Osteoblast (primary cell): ENCODE measurements at regions not wholly inside any gene's neighbourhood (a gene's known extent, or its start where the extent isn't known, plus 50 kb on each side); places are given as distances from the start of the nearest gene placed in this dataset.

Source experiments
- DNase-seq: peaks from one replicate; pipeline ENCODE4 v3.0.0; 2011; ENCODE audit warnings: low spot score, mixed read lengths; ENCODE audit not compliant: insufficient read length; ENCODE audit errors: missing footprints
- H2AFZ ChIP-seq: 2 replicates; pipeline ENCODE4 v1.6.0; 2011; ENCODE audit warnings: mild to moderate bottlenecking, low read length
- H3K27ac ChIP-seq: 2 replicates; pipeline ENCODE4 v1.5.1; 2011; ENCODE audit warnings: mild to moderate bottlenecking, low read depth, low read length, moderate library complexity
- H3K27me3 ChIP-seq: 2 replicates; pipeline ENCODE4 v1.6.0; 2012; ENCODE audit warnings: mild to moderate bottlenecking, control low read depth, inconsistent platforms, low read length, moderate library complexity; ENCODE audit not compliant: insufficient read depth
- H3K36me3 ChIP-seq: 2 replicates; pipeline ENCODE4 v1.5.1; 2011; ENCODE audit warnings: mild to moderate bottlenecking, low read length, control low read depth, moderate library complexity; ENCODE audit not compliant: insufficient read depth
- H3K4me1 ChIP-seq: 2 replicates; pipeline ENCODE4 v1.5.1; 2011; ENCODE audit warnings: mild to moderate bottlenecking, low read length, control low read depth, moderate library complexity; ENCODE audit not compliant: insufficient read depth
- H3K4me2 ChIP-seq: 2 replicates; pipeline ENCODE4 v1.6.0; 2011; ENCODE audit warnings: mild to moderate bottlenecking, low read length; ENCODE audit not compliant: insufficient read depth
- H3K4me3 ChIP-seq: fragments of 200-600 bp; sonication (generic); 3 replicates; pipeline ENCODE4 v1.5.1; 2012; ENCODE audit warnings: mild to moderate bottlenecking, low read length, inconsistent platforms; ENCODE audit not compliant: insufficient read depth
- H3K79me2 ChIP-seq: 2 replicates; pipeline ENCODE4 v1.6.0; 2012; ENCODE audit warnings: mild to moderate bottlenecking, low read length, control low read depth, inconsistent platforms; ENCODE audit not compliant: insufficient read depth
- H3K9me3 ChIP-seq: 2 replicates; pipeline ENCODE4 v1.5.1; 2011; ENCODE audit warnings: low read depth, low read length, control low read depth
- H4K20me1 ChIP-seq: 2 replicates; pipeline ENCODE4 v1.6.0; 2012; ENCODE audit warnings: mild to moderate bottlenecking, low read length, control low read depth; ENCODE audit not compliant: insufficient read depth
- TF ChIP-seq, protein P1 (sequence below): IDR thresholded peaks from 2 replicates; pipeline ENCODE4 v1.5.1; 2011; ENCODE audit warnings: mild to moderate bottlenecking, low read depth, low read length, moderate library complexity; ENCODE audit errors: extremely low read depth

DNA sequence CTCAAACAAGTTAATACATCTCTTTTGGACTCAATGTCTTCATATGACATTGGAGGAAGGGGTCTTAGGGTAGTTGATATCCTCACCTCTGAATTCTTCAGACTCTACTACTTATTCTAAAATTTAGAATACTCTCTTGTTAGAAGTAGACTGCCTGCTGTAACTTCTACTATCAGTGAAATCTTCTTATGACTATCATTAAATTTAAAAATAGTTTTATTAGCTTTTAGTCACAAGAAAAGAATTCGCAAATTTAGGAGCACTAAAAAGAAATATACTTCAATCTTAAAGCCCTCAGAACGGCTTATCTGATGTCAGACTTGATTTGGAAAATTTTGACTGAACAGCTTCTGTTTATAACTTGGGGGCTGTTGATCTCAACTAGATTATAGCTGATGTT lies 67.1 kb upstream of the TTC14 start:
- Histone ChIP-seq H3K27me3 (no peaks in the 10 kb centered on the region), H3K36me3 (no peaks in the 10 kb centered on the region), H3K27ac (no peak overlapping the region), H3K4me2 (no peak overlapping the region), H2AFZ (no peak overlapping the region), H4K20me1 (no peaks in the 10 kb centered on the region), H3K9me3 (no peaks in the 10 kb centered on the region), H3K79me2 (no peaks in the 10 kb centered on the region), H3K4me3 (no peak overlapping the region), H3K4me1 (no peaks in the 10 kb centered on the region)
- no peak for DNase-seq
- TF ChIP-seq, protein P1, sequence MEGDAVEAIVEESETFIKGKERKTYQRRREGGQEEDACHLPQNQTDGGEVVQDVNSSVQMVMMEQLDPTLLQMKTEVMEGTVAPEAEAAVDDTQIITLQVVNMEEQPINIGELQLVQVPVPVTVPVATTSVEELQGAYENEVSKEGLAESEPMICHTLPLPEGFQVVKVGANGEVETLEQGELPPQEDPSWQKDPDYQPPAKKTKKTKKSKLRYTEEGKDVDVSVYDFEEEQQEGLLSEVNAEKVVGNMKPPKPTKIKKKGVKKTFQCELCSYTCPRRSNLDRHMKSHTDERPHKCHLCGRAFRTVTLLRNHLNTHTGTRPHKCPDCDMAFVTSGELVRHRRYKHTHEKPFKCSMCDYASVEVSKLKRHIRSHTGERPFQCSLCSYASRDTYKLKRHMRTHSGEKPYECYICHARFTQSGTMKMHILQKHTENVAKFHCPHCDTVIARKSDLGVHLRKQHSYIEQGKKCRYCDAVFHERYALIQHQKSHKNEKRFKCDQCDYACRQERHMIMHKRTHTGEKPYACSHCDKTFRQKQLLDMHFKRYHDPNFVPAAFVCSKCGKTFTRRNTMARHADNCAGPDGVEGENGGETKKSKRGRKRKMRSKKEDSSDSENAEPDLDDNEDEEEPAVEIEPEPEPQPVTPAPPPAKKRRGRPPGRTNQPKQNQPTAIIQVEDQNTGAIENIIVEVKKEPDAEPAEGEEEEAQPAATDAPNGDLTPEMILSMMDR = no peak

- Histone ChIP-seq H3K4me3 (no peak overlapping the region), H3K4me2 (no peak overlapping the region), H3K4me1 (no peaks in the 10 kb centered on the region), H3K27me3 (no peaks in the 10 kb centered on the region), H3K9me3 (no peaks in the 10 kb centered on the region), H3K27ac (no peak overlapping the region), H4K20me1 (no peaks in the 10 kb centered on the region), H3K36me3 (no peaks in the 10 kb centered on the region), H2AFZ (no peak overlapping the region), H3K79me2 (no peaks in the 10 kb centered on the region)
- DNase-seq = no peak
- TF ChIP-seq, protein P1 = no peak
Observed at GRCh38 chr3:180538493-180538892, 63.5 kb upstream of the TTC14 start.

DNA sequence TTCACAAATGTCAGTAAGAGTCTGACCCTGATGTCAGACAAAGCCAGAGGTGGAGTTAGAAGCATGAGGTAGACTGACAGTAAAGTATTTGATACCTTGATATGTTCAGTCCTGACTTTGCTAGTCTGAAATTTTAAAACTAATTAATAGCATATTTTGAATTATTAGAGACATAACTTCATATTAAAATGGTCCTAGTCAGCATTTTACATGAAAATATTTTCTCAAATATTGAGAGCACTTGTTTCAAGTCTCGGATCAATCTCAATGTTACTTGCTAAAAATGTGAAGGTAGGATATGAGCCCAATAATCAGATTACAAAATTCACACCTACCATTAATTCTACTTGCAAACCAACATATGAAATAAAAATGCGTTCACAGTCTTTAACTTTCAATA lies 58.1 kb upstream of the TTC14 start:
- no peak overlapping the region for H3K27ac ChIP-seq
- no peak overlapping the region for H3K4me2 ChIP-seq
- no peaks in the 10 kb centered on the region for H3K4me1 ChIP-seq
- H4K20me1 ChIP-seq = no peaks in the 10 kb centered on the region
- no peak overlapping the region for H2AFZ ChIP-seq
- DNase-seq = no peak
- H3K9me3 ChIP-seq = no peaks in the 10 kb centered on the region
- no peaks in the 10 kb centered on the region for H3K36me3 ChIP-seq
- H3K27me3 ChIP-seq = no peaks in the 10 kb centered on the region
- no peaks in the 10 kb centered on the region for H3K79me2 ChIP-seq
- TF ChIP-seq, protein P1 = no peak
- H3K4me3 ChIP-seq = no peak overlapping the region

- Histone ChIP-seq H3K36me3 (no peaks in the 10 kb centered on the region), H4K20me1 (no peaks in the 10 kb centered on the region), H3K9me3 (no peaks in the 10 kb centered on the region), H3K4me2 (no peak overlapping the region), H3K79me2 (no peaks in the 10 kb centered on the region), H3K27me3 (no peaks in the 10 kb centered on the region), H3K4me3 (no peak overlapping the region), H3K27ac (no peak overlapping the region), H3K4me1 (no peaks in the 10 kb centered on the region), H2AFZ (no peak overlapping the region)
- DNase-seq = no peak
- TF ChIP-seq, protein P1 = no peak
Observed at GRCh38 chr3:180546863-180547262, 55.1 kb upstream of the TTC14 start.
